Transverse colon (tissue), 3 donors: ENCODE measurements at regions not wholly inside any gene's neighbourhood (a gene's known extent, or its start where the extent isn't known, plus 50 kb on each side); places are given as distances from the start of the nearest gene placed in this dataset.

Experiments used
- CTCF ChIP-seq, 5 experiments: fragments of 200-600 bp in 3 of 5; fragments of 450-650 bp in 2 of 5; sonication (generic) in 3 of 5; IDR thresholded peaks; 1 replicate in 2 of 5; 2 replicates in 3 of 5; pipeline ENCODE4 v1.5.1; 2016 to 2017; ENCODE audit warnings: antibody characterized with exemption in 5 of 5, inconsistent platforms in 3 of 5, mild to moderate bottlenecking in 2 of 5, moderate library complexity in 1 of 5
- EP300 ChIP-seq: sonication (generic); formaldehyde crosslinking; IDR thresholded peaks from one replicate; pipeline ENCODE4 v1.6.1; 2017; ENCODE audit warnings: antibody characterized with exemption, low read depth
- POLR2A ChIP-seq: fragments of 450-650 bp; IDR thresholded peaks from one replicate; pipeline ENCODE4 v1.6.1; 2016; ENCODE audit warnings: antibody characterized with exemption, mild to moderate bottlenecking, moderate library complexity

- TF ChIP-seq POLR2A (no peak), EP300 (no peak), CTCF (IDR thresholded peaks at IDR 0.05) (no peak)
Observed at GRCh38 chr14:66140213-66140918, 345.8 kb upstream of the CCDC196 start.
